Midbrain (tissue), 1 donor: ENCODE measurements at regions not wholly inside any gene's neighbourhood (a gene's known extent, or its start where the extent isn't known, plus 50 kb on each side); places are given as distances from the start of the nearest gene placed in this dataset.

Experiments used
- DNase-seq: peaks from one replicate; lab custom pipeline; 2025; lab: John Stamatoyannopoulos, UW

- no peak for DNase-seq
These were observed 567.0 kb downstream of the METTL15 start for GRCh38 chr11:28675183-28675582.

GRCh38 chr11:28674433-28675103 is 566.4 kb downstream of the METTL15 start:
- no peak for DNase-seq

- no peak for DNase-seq
These were observed 565.7 kb downstream of the METTL15 start for GRCh38 chr11:28673691-28674432.

- DNase-seq: no peak
These were observed 563.1 kb downstream of the METTL15 start for GRCh38 chr11:28671274-28671673.

- DNase-seq: no peak
These were observed 558.4 kb downstream of the METTL15 start for GRCh38 chr11:28666632-28667031.

GRCh38 chr11:28659716-28660348 is 551.6 kb downstream of the METTL15 start:
- no peak for DNase-seq

GRCh38 chr11:28657378-28658030 is 549.3 kb downstream of the METTL15 start:
- no peak for DNase-seq

- no peak for DNase-seq
These were observed 546.0 kb downstream of the METTL15 start for GRCh38 chr11:28654191-28654590.

GRCh38 chr11:28649922-28650321 is 541.7 kb downstream of the METTL15 start:
- no peak for DNase-seq

GRCh38 chr11:28636566-28636965 is 528.4 kb downstream of the METTL15 start:
- DNase-seq: no peak

GRCh38 chr11:28636033-28636432 is 527.8 kb downstream of the METTL15 start:
- DNase-seq: no peak

GRCh38 chr11:28632338-28632737 is 524.1 kb downstream of the METTL15 start:
- DNase-seq: no peak

- no peak for DNase-seq
These were observed 523.0 kb downstream of the METTL15 start for GRCh38 chr11:28631148-28631547.

- DNase-seq: no peak
These were observed 521.0 kb downstream of the METTL15 start for GRCh38 chr11:28629235-28629634.

- no peak for DNase-seq
These were observed 520.2 kb downstream of the METTL15 start for GRCh38 chr11:28628412-28628811.

- no peak for DNase-seq
These were observed 519.6 kb downstream of the METTL15 start for GRCh38 chr11:28627690-28628255.

GRCh38 chr11:28625532-28625931 is 517.3 kb downstream of the METTL15 start:
- no peak for DNase-seq

GRCh38 chr11:28621753-28622152 is 513.6 kb downstream of the METTL15 start:
- DNase-seq: no peak

GRCh38 chr11:28619846-28620540 is 511.8 kb downstream of the METTL15 start:
- no peak for DNase-seq

GRCh38 chr11:28618416-28618815 is 510.2 kb downstream of the METTL15 start:
- DNase-seq: no peak

GRCh38 chr11:28616160-28616965 is 508.2 kb downstream of the METTL15 start:
- DNase-seq: no peak
